ENCODE measurements at regions not wholly inside any gene's neighbourhood (a gene's known extent, or its start where the extent isn't known, plus 50 kb on each side); places are given as distances from the start of the nearest gene placed in this dataset.
A peak's percentile ranks its signal among the peaks of the same experiment; 100 is the strongest.
"Not testable (repeated sequence)": the region's sequence is repeated elsewhere in the genome, so short reads cannot be mapped to it uniquely, and the experiment has no call there.

DNA sequence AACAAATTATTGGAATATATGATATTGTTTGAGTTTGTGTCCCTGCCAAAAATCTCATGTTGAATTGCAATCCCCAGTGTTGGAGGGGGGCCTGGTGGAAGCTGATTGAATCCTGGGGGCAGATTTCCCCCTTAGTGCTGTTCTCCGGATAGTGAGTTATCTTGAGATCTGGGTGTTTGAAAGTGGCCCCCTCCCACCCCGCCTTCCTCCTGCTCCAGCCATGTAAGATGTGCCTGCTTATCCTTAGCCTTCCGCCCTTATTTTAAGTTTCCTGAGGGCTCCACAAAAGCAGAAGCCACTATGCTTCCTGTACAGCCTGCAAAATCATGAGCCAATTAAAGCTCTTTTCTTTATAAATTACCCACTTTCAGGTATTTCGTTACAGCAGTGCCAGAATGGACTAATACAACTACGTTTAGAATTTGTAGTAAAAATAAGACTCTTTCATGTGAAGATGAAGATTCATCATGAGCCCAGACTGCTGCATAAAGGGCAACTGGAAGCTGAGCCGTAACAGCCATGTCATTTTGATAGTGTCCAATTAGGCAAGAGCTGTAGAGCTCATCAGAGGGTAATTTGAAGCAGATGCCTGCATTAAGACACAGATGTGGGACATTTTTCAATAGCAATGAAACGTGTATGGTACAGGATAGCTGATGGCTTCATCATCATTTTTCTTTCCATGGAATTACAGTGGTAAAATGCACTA lies 1007.2 kb downstream of the REEP3 start:
- in situ Hi-C loops (cut with HindIII; ENCODE audit: low sequenced_read_pairs): no loop called here
- no peak for DNase-seq (ENCODE audit: low spot score)

DNA sequence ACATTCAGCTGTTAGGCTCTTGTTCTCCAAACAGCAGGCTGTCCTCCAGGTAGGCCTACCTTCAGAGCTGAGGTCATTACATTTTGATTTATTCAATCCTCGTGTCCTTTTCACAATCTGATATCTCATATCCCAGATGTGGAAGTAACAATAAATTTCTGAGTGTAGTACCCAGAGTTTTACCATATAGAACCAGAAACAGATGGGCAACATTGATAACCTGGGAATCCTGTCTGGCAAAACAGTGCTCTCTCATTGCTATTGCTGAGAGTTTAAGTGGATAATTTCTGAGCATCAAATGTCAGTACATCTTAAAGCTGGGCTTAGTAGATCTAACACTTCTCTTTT lies 1007.8 kb downstream of the REEP3 start:
- in situ Hi-C loops (cut with HindIII; ENCODE audit: low sequenced_read_pairs): no loop called here

DNA sequence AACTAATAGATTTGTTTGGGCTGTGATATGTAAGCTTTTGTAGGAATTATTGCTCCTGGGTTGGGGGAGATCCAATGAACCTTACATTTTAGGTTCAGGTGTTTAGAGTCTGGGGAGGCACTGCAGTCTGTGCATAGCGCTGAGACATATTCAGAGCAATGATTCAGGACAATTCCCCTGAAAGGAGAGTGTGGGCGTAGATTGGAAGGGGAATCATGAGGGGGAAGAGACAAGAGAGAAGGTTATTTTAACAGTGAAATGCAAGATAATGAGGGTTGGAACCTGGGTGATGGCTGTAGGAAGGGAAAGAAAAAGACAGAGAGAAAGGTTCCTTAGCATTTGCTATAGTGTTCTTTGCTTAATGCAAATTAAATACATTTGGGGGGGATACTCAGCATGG lies 1013.4 kb downstream of the REEP3 start:
- in situ Hi-C loops (cut with HindIII; ENCODE audit: low sequenced_read_pairs): no loop called here
- DNase-seq (ENCODE audit: low spot score): no peak

More for the DNA sequence above, 1007.8 kb downstream of the REEP3 start:
- DNase-seq (ENCODE audit: low spot score): no peak

DNA sequence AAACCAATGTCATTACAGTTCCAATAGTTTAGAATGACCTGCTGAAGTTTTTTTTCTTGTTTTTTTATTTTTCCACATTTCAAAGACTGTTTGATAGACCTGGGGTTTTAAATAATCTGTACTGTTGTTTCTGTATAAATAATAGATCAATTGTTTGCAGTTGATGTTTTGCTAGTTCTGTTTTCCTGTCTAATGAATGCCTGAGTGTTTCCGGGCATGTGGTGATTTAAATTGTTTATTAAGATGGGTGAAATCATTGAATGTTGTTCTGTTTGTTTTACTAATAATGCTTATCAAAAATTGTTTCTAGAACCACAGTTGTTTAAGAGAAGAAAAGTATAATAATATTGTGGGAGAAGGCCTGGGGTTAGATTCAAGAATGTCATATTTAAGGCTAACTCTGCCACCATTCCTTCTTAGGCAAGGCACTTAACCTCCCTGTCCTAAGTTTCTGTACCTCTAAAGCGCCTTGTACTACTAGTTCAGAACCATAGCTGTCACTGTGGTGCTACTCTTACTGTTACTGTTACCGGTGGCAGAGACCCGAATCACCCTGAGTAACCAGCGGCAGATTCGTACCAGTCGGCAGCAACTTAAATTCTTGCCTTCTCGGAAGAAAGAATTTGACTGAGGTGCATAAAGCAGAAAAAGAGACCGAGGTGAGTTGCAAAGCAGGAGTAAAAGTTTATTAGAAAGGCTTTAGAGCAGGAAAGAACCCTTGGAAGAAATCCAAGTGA lies 1014.1 kb downstream of the REEP3 start:
- DNase-seq (ENCODE audit: low spot score): no peak

DNA sequence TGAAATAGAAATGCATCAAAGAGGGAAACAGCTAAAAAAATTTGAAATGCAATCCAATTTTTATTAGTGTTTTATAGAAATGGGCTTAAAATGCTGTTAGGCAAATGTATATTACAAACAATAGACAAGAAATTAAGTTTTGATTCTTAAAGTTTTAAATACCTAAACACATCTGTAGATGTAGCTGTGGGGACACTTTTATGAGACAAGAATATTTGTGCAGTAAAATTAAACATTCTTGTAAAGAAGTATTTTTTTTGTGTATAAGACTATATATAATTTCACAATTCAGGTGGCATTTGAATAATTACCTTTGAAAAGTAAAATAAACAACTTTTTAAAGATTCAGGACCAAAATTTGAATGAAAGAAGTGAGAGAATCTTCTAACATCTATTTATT lies 1015.9 kb downstream of the REEP3 start:
- in situ Hi-C loops (cut with HindIII; ENCODE audit: low sequenced_read_pairs): no loop called here
- DNase-seq (ENCODE audit: low spot score): no peak

More for the DNA sequence above, 1014.1 kb downstream of the REEP3 start:
- in situ Hi-C loops (cut with HindIII; ENCODE audit: low sequenced_read_pairs): no loop called here

DNA sequence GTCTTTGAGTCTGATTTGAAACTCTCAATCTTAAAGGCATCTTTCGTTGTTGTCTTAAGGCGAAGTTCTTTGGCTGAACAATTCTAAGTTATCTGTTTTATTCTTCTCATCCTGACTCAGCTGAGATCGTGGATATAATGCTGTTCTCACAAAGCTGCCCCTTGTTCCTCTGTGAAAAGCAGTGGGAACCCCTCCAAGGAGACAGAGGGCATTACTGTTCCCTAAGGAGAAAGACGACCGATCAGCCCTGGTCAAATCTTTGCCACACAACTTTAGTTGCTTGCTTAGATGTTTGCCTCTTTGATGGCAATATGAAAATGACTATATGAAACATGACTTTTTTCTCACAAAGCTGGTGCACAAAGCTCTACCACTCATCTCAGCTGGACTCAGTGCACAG lies 1016.7 kb downstream of the REEP3 start:
- in situ Hi-C loops (cut with HindIII; ENCODE audit: low sequenced_read_pairs): no loop called here

DNA sequence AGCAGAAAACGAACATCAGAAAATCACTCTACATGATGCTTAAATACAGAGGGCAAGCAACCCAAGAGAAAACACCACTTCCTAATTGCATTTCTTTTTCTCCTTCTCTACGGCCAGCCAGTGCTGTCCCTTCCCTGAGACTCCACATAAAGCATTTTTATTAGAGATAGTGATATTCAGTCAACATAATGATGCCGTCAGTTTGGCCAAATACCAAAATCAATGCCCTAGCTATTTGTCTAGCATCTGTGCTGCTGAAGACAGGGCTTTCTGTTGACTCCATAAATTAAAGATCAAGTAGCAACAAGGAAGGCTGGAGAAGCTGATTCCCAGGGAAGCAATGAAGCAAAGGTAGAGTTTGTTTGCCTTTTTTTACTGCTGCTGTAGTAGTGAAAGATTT lies 1024.9 kb downstream of the REEP3 start:
- in situ Hi-C loops (cut with HindIII; ENCODE audit: low sequenced_read_pairs): no loop called here
- DNase-seq (ENCODE audit: low spot score): no peak

More for the DNA sequence above, 1016.7 kb downstream of the REEP3 start:
- no peak for DNase-seq (ENCODE audit: low spot score)

DNA sequence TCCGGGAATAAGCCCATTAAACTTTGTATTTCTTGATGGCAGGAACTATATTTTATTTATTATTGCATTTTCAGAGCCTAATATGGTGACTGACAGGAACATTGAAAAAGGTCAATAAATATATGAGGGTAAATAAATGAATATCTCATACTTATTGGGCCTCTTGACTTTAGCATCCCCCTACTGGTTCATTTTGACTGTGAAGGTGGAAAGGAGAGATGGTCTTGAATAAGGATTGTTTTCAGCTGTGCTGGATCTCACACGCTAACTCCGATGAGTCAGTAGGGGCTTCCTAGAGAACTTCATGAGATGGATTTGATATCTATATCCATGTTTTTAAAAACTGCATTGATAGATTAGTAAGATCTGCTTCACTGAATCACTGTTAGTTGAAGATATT lies 1026.0 kb downstream of the REEP3 start:
- no peak for DNase-seq (ENCODE audit: low spot score)
- in situ Hi-C loops (cut with HindIII; ENCODE audit: low sequenced_read_pairs): no loop called here

DNA sequence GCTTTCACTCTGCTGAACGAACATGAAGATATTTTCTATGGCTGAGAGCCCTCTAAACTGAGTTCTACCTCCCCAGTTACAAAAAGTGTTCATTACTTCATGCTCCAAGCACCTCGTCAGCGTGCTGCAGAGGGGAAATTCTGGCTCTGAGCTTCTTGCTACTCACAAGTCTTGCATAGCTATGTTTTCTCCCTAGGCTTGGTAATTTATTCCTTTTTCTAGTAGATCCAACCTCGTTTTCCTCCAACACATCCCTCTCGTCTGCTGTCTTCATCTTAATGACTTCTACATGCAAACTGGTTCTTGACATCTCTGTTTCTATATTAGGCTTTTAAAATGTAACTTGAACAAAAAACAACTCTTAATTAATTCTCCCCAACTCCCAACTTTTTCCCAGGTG lies 1034.5 kb downstream of the REEP3 start:
- DNase-seq (ENCODE audit: low spot score): no peak
- in situ Hi-C loops (cut with HindIII; ENCODE audit: low sequenced_read_pairs): no loop called here

DNA sequence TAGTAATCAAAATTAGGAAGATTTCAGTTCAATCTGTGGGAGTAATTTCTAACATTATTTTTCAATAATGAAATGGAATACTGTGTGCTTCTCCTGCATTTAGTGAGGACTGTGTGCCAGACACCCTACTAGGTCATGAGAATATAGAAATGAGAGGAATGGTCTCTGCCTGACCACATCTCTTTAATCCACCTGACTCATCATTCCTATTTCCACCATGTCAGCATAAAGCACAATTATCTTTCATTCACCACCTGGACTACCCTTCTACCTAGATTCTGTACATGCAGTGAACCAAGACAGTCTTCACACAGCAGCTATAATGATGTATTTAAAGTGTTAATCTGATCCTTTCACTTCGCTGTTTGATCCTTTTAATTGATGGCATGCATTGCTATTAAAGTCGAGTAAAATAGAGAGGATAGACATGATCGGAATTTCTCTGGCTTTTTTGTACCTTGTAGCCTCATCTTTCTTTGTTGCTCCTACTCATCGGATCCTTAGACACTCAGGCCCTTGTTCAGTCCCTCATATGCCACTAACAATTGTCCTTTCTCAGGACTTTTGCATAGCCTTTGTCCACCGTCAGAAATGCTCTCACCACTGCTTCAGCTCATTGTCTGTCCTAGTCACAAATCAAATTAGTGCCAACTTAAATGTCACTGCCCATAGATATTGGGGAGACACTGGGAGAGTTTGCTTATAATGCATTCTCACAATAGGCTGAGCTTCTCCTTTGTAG lies 1037.1 kb downstream of the REEP3 start:
- in situ Hi-C loops (cut with HindIII; ENCODE audit: low sequenced_read_pairs): no loop called here
- DNase-seq (ENCODE audit: low spot score): no peak

DNA sequence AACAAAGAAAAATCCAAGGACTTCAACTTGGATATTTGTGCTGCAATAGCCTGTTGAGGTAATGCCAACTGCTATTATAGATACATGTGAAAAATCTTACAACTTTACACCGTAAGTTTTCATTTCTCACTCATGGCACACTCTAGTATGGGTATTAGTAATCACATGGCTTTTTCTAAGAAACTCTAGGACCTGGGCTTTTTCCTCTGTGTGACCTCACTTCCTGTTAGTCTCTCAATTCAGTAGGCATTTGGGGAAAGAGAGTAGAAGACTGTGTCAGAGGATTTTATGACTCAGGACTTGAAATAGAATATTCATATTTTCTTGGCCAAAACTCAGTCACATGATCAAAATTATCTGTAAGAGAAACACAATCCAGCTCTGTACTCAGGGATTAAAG lies 1049.9 kb downstream of the REEP3 start:
- no peak for DNase-seq (ENCODE audit: low spot score)
- in situ Hi-C loops (cut with HindIII; ENCODE audit: low sequenced_read_pairs): no loop called here

DNA sequence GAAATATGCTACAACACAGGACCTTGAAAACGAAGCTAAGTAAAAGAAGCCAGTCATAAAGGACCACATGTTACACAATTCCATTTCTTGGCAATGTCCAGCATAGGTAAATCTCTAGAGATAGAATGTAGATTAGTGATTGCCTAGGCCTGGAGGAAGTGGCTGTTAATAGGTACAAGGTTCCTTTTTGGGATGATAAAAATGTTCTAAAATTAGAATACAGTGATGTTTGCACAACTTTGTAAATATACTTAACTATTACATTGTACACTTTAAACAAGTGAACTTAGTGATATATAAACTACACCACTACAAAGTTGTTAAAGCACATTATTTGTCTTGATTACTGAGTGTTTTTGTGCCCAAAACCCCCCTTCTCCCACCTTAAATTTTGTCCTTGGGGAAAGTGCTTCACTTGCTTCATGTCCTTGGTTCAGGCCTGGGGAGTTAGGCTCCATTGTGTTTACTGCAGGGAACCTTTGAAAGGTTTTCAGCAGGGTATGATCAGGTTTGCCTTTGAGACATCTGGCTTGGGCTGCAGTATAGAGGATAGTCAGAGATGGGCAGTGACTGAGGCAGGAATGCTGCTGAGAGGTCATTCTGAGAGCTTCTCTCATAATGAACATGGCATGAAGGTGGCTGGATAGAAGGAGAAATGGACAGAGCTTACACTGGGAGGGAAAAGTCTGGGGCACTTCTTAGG lies 1052.6 kb downstream of the REEP3 start:
- no peak for DNase-seq (ENCODE audit: low spot score)
- in situ Hi-C loops (cut with HindIII; ENCODE audit: low sequenced_read_pairs): no loop called here

DNA sequence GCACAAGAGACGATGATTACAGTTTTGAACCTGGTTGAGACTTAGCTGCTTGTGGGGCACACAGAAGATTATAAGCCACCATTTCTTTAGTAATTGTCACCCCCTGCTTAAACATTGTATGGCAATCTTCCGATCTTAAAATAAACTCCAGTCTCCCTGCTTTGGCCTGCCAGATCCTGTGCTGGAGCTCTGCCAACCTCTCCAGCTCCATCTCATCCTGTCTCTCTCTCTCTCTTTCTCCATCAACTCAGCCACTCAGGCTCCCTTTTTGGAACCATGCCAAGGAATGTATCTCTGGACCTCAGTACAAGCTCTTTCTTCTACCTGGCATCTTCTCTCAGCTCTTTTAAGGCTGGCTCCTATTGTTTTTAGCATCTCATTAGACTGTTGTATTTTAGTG lies 1053.2 kb downstream of the REEP3 start:
- DNase-seq (ENCODE audit: low spot score): peak; percentile 57
- in situ Hi-C loops (cut with HindIII; ENCODE audit: low sequenced_read_pairs): no loop called here

DNA sequence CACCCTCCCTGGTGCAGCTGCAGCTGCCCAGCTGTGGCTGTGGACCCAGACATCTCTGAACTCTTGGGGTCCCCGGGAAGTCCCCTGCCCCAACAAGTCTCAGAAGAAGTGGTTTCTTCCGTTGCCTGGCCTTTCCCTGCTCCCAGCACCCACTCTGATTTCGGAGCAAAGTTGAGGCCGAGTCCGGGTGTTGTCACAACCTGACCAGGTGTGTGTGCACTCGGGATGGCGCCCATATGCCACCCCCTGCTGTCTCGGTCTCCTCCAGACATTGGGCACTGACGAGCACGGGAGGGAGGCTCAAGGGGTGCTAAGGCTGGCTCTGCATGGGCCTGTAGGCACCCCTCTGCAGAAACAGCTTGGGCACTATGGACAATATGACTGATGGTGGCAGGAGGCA lies 1055.3 kb downstream of the REEP3 start:
- no peak for DNase-seq (ENCODE audit: low spot score)
- in situ Hi-C loops (cut with HindIII; ENCODE audit: low sequenced_read_pairs): no loop called here

DNA sequence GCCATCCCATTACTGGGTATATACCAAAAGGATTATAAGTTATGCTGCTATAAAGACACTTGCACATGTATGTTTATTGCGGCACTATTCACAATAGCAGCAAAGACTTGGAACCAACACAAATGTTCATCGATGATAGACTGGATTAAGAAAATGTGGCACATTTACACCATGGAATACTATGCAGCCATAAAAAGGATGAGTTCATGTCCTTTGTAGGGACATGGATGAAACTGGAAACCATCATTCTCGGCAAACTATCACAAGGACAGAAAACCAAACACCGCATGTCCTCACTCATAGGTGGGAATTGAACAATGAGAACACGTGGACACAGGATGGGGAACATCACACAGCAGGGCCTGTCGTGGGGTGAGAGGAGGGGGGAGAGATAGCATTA lies 1057.6 kb downstream of the REEP3 start:
- DNase-seq (ENCODE audit: low spot score); in situ Hi-C loops (cut with HindIII; ENCODE audit: low sequenced_read_pairs): not testable (repeated sequence)

DNA sequence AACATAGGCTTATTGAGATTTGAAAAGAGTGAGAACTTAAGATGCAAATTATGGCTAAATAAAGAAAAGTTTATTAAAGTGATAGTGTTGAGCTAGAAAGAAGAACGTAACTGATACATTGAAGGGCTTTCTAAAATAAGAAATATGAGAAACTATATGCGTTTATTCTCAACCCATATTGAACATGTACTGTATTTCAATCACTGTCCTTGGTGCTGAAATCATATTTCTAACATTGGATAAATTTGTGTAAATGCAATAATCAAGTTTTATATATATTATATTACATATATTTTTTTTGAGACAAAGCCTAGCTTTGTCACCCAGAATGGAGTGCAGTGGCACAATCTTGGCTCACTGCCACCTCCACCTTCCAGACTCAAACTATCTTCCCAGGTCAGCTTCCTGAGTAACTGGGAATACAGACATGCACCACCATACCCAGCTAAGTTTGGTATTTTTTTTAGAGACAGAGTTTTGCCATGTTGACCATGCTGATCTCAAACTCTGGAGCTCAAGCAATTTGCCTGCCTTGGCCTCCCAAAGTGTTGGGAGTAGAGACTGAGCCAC lies 1065.8 kb downstream of the REEP3 start:
- in situ Hi-C loops (cut with HindIII; ENCODE audit: low sequenced_read_pairs): no loop called here

DNA sequence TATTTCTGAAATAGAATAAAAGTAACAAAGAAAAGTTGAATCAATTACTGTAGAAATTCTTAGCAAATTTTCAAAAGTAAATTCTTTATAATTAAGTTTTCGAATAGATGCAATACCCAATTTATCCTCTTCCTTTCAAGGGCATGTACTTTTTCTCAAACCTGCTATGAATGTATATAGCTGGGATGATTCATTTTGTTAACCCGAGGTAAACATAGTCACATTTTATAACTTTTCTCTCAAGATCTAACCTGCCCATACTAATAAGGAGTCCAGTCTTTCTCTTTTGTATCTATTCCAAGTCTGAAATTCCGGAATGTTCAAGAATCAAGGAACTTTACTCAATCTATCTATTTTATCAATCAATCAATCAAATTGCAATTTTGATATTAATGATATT lies 1072.9 kb downstream of the REEP3 start:
- DNase-seq (ENCODE audit: low spot score): no peak
- in situ Hi-C loops (cut with HindIII; ENCODE audit: low sequenced_read_pairs): no loop called here

More for the DNA sequence above, 1065.8 kb downstream of the REEP3 start:
- DNase-seq (ENCODE audit: low spot score): no peak

DNA sequence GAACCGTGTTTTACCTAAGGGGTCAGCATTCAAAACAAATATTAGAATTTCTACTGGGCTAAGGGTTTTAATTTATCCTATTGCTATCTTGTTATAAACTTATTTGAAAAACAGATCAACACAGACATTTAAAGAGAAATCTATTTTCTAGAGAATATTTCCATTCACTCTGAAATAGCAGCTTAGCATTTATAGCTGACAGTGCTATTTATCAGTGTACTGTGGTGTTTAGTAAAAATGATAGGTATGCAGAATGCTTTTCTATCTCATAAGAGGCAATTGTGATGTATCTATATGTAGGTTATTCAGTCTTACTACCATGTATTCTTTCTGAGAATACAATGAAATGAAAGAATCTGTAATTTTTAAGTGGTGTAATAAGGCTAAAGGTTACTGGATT lies 1077.4 kb downstream of the REEP3 start:
- DNase-seq (ENCODE audit: low spot score): no peak
- in situ Hi-C loops (cut with HindIII; ENCODE audit: low sequenced_read_pairs): no loop called here

DNA sequence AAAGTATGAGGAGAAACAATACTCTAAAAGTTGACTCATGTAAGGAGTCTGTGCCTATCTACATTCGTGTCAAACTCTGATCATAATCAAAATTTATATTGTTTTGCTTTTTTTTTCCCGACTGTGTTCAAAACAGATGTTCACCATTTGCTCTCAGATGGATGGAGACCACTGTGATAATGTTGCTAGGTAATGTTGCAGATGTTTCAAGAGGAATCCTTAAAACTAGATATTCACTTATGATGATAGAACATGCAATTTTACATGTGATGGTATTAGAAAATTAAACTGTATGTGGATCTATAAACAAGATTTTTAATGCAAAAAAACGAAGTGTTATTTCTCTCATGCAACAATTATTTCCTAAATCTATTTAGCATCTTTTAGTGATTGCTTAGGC lies 1080.1 kb downstream of the REEP3 start:
- in situ Hi-C loops (cut with HindIII; ENCODE audit: low sequenced_read_pairs): no loop called here
- no peak for DNase-seq (ENCODE audit: low spot score)

Data from G401 (cell line).